ENCODE measurements at regions not wholly inside any gene's neighbourhood (a gene's known extent, or its start where the extent isn't known, plus 50 kb on each side); places are given as distances from the start of the nearest gene placed in this dataset.

GRCh38 chr6:23357185-23357766 is 768.7 kb upstream of the NRSN1 start:
- no peaks in the 10 kb centered on the region for H3K9me3 ChIP-seq (ENCODE audit: control insufficient read depth, low read depth, low read length)
- H2AK5ac ChIP-seq (ENCODE audit: insufficient read length, low read length) = no peak overlapping the region
- no peak for TF ChIP-seq CTCF (conservative IDR thresholded peaks at IDR 0.05)
- H4K20me1 ChIP-seq (ENCODE audit: control insufficient read depth, insufficient read depth, insufficient read length) = no peaks in the 10 kb centered on the region
- no peak overlapping the region for H2AFZ ChIP-seq (ENCODE audit: low read length)
- H4K5ac ChIP-seq (ENCODE audit: insufficient read length, low read depth, low read length) = no peak overlapping the region
- H3K9ac ChIP-seq (ENCODE audit: extremely low read depth, insufficient read length, low read length) = no peak overlapping the region
- H3K79me1 ChIP-seq (ENCODE audit: insufficient read depth, low read depth, low read length, poor library complexity, severe bottlenecking) = no peaks in the 10 kb centered on the region
- H2BK15ac ChIP-seq (ENCODE audit: low read depth, low read length) = no peak overlapping the region
- Mint-ChIP-seq H3K27ac (no peak overlapping the region), H3K36me3 (ENCODE audit: insufficient read depth in 1 of 3, low read depth in 3 of 3) (peaks cover 0 to 3% (median 3%) of the 10 kb centered on the region in 3 experiments; a peak in 2 of 7 replicates), H3K4me1 (no peaks in the 10 kb centered on the region), H3K27me3 (ENCODE audit: low read depth) (no peaks in the 10 kb centered on the region), H3K4me3 (no peak overlapping the region), H3K9me3 (peaks cover 3 to 5% of the 10 kb centered on the region in 2 experiments; a peak in 2 of 5 replicates)
- H3K4ac ChIP-seq (ENCODE audit: low read depth, low read length) = no peak overlapping the region
- no peak overlapping the region for H4K91ac ChIP-seq (ENCODE audit: insufficient read length, low read depth, low read length)
- no peak overlapping the region for H3K4me2 ChIP-seq (ENCODE audit: insufficient read depth, insufficient read length, low read length)
- no peak overlapping the region for H3K56ac ChIP-seq (ENCODE audit: insufficient read length, low read depth, low read length)
- DNase-seq = no peak
- H4K8ac ChIP-seq (replicated peaks; ENCODE audit: insufficient read length, low read depth, low read length) = no peak overlapping the region
- H3K27me3 ChIP-seq (ENCODE audit: insufficient read depth, low read length) = no peaks in the 10 kb centered on the region
- H2BK5ac ChIP-seq (ENCODE audit: insufficient read length, low read length) = no peak overlapping the region
- no peak overlapping the region for H3K27ac ChIP-seq (ENCODE audit: insufficient read length, low read depth, low read length)
- WGBS (ENCODE audit: extremely low coverage, insufficient read length, low lambda C conversion rate) = no CpG with 5 or more reads among the region's 2 CpGs
- H2BK20ac ChIP-seq (ENCODE audit: low read depth, low read length, poor library complexity, severe bottlenecking) = no peak overlapping the region
- no peak overlapping the region for H2BK12ac ChIP-seq (ENCODE audit: insufficient read length, low read depth, low read length)
- H3T11ph ChIP-seq (ENCODE audit: low read length) = no peak overlapping the region
- no peak overlapping the region for H3K23ac ChIP-seq (ENCODE audit: insufficient read length, low read depth, low read length)
- no peaks in the 10 kb centered on the region for H3K23me2 ChIP-seq (ENCODE audit: insufficient read length, low read depth, low read length, poor library complexity, severe bottlenecking)
- H3K4me1 ChIP-seq (ENCODE audit: insufficient read depth, low read length) = no peaks in the 10 kb centered on the region
- no peak overlapping the region for H3K18ac ChIP-seq (ENCODE audit: insufficient read length, low read depth, low read length)
- no peak overlapping the region for H2BK120ac ChIP-seq (ENCODE audit: low read depth, low read length, poor library complexity, severe bottlenecking)
- H3K14ac ChIP-seq (ENCODE audit: insufficient read depth, low read length) = no peak overlapping the region
- no peaks in the 10 kb centered on the region for H3K79me2 ChIP-seq (ENCODE audit: insufficient read depth, low read length)
